Tibial artery (tissue), 4 donors: ENCODE measurements at regions not wholly inside any gene's neighbourhood (a gene's known extent, or its start where the extent isn't known, plus 50 kb on each side); places are given as distances from the start of the nearest gene placed in this dataset.
"Not testable (repeated sequence)": the region's sequence is repeated elsewhere in the genome, so short reads cannot be mapped to it uniquely, and the experiment has no call there.

ENCODE experiments used
- DNase-seq, 2 donors: peaks; one replicate each; pipeline ENCODE4 v3.0.0-alpha.2; 2019
- H3K27ac ChIP-seq, 2 donors: fragments of 200-600 bp; sonication (generic) in 1 of 2; 1 replicate in 1 of 2; 2 replicates in 1 of 2; pipeline ENCODE4 v1.5.1; 2018 to 2019; ENCODE audit warnings: mild to moderate bottlenecking in 1 of 2
- H3K27me3 ChIP-seq, 2 donors: fragments of 200-600 bp; sonication (generic) in 1 of 2; one replicate each; pipeline versions ENCODE4 v1.5.1 to v1.6.0; 2016 to 2019
- H3K36me3 ChIP-seq, 3 donors: fragments of 200-600 bp; sonication (generic) in 2 of 3; one replicate each; pipeline ENCODE4 v1.5.1; 2016 to 2019; ENCODE audit warnings: mild to moderate bottlenecking in 2 of 3
- H3K4me1 ChIP-seq, 4 donors: fragments of 200-600 bp; sonication (generic) in 2 of 4; 1 replicate in 3 of 4; 2 replicates in 1 of 4; pipeline ENCODE4 v1.5.1; 2016 to 2019
- H3K4me3 ChIP-seq, 2 donors: fragments of 200-600 bp; sonication (generic) in 1 of 2; 1 replicate in 1 of 2; 2 replicates in 1 of 2; pipeline ENCODE4 v1.5.1; 2018 to 2019; ENCODE audit warnings: mild to moderate bottlenecking in 2 of 2
- H3K9me3 ChIP-seq, 3 donors: fragments of 200-600 bp; sonication (generic) in 1 of 3; one replicate each; pipeline ENCODE4 v1.5.1; 2016 to 2019
- intact Hi-C: fragments of 100-400 bp; cut with DNase I; formaldehyde crosslinking; loops from one replicate; pipeline ENCODE4 v1.15.0; 2023; ENCODE audit warnings: low total_unique reads
- TF ChIP-seq, protein P1 (sequence below), 2 experiments: fragments of 200-600 bp in 1 of 2; fragments of 450-650 bp in 1 of 2; IDR thresholded peaks; one replicate each; pipeline ENCODE4 v1.5.1; 2017 to 2019; ENCODE audit warnings: antibody characterized with exemption in 2 of 2, mild to moderate bottlenecking in 1 of 2, moderate library complexity in 1 of 2

- Histone ChIP-seq H3K9me3 (no peaks in the 10 kb centered on the region), H3K36me3 (no peaks in the 10 kb centered on the region), H3K27ac (no peak overlapping the region), H3K27me3 (no peaks in the 10 kb centered on the region), H3K4me3 (no peak overlapping the region), H3K4me1 (peaks cover 0 to 9% (median 0%) of the 10 kb centered on the region in 4 donors)
- intact Hi-C loops: no loop called here
- no peak for DNase-seq
- TF ChIP-seq, protein P1, sequence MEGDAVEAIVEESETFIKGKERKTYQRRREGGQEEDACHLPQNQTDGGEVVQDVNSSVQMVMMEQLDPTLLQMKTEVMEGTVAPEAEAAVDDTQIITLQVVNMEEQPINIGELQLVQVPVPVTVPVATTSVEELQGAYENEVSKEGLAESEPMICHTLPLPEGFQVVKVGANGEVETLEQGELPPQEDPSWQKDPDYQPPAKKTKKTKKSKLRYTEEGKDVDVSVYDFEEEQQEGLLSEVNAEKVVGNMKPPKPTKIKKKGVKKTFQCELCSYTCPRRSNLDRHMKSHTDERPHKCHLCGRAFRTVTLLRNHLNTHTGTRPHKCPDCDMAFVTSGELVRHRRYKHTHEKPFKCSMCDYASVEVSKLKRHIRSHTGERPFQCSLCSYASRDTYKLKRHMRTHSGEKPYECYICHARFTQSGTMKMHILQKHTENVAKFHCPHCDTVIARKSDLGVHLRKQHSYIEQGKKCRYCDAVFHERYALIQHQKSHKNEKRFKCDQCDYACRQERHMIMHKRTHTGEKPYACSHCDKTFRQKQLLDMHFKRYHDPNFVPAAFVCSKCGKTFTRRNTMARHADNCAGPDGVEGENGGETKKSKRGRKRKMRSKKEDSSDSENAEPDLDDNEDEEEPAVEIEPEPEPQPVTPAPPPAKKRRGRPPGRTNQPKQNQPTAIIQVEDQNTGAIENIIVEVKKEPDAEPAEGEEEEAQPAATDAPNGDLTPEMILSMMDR (IDR thresholded peaks at IDR 0.05): no peak
These were observed 131.3 kb downstream of the AKR1D1 start for GRCh38 chr7:138207555-138207971.

DNA sequence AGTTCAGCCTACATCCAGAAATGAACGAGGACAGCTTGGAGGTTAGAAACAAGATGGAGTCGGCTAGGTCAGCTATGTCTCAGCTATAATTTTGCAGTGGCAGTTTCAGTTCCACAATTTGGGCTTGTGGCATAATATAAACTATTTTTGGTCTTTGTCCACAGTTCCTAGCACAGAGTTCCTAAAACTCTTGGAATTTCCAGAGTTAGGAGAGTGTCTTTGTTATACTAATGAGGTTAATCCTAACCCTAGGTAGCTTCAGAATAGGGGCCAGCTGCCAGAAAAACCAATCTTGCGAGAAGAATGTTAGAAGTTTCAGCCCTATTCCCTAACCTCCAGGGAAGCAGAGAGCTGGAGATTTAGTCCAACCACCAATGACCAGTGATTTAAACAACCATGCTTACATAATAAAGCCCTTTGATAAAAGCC is 131.9 kb downstream of the AKR1D1 start:
- H3K4me3 ChIP-seq: no peak overlapping the region
- H3K4me1 ChIP-seq: peaks cover 0 to 9% (median 0%) of the 10 kb centered on the region in 4 donors
- TF ChIP-seq, protein P1 (IDR thresholded peaks at IDR 0.05): no peak
- no peaks in the 10 kb centered on the region for H3K27me3 ChIP-seq
- DNase-seq: no peak
- H3K27ac ChIP-seq: no peak overlapping the region
- H3K36me3 ChIP-seq: no peaks in the 10 kb centered on the region
- no peaks in the 10 kb centered on the region for H3K9me3 ChIP-seq
- intact Hi-C loops: no loop called here

GRCh38 chr7:138208864-138209263 is 132.6 kb downstream of the AKR1D1 start:
- TF ChIP-seq, protein P1 (IDR thresholded peaks at IDR 0.05): no peak
- intact Hi-C loops: no loop called here
- no peaks in the 10 kb centered on the region for H3K9me3 ChIP-seq
- no peaks in the 10 kb centered on the region for H3K27me3 ChIP-seq
- no peak overlapping the region for H3K4me3 ChIP-seq
- peaks cover 0 to 9% (median 0%) of the 10 kb centered on the region in 4 donors for H3K4me1 ChIP-seq
- H3K27ac ChIP-seq: no peak overlapping the region
- no peak for DNase-seq
- no peaks in the 10 kb centered on the region for H3K36me3 ChIP-seq

DNA sequence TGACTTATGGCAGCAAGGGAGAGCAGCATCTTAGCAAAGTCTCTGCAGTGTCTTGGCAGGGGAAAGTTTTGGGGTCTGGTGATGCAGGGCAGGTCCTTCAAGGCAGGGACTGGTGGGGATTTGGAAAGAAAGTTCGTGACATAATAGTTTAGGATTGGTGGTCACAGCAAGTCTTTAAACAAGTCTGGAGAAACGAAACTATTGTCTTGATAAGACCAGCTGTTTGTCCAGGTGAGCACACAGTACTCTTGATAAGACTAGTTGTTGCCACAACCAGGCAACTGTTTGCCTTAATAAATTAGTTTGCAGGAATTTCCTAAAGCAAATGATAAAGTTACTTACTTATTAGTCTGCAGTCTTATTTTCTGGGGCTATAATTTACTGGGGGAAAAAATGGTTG is 136.1 kb downstream of the AKR1D1 start:
- intact Hi-C loops: no loop called here
- no peak for DNase-seq
- no peak overlapping the region for H3K4me3 ChIP-seq

DNA sequence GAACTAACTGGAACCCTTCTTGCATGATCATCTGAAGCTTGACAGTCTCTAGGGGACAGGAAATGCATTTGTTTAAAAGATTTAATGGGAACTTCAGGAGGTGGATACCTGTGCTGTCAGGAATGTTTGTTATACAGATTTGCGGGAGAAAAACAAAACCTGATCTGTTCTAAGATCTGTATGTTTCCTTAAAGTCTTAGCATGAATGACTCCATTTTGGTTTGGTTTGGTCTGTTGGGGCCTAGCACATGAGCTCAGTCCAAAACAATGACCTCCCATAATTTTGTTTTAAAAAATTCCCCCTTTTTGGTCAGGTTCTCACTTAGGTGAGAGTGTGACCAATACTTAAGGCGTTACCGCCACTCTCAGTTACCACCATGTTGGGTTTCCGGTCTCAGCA is 138.7 kb downstream of the AKR1D1 start:
- DNase-seq: no peak
- intact Hi-C loops: no loop called here
- TF ChIP-seq, protein P1 (IDR thresholded peaks at IDR 0.05): no peak
- no peaks in the 10 kb centered on the region for H3K9me3 ChIP-seq
- no peak overlapping the region for H3K27ac ChIP-seq
- no peaks in the 10 kb centered on the region for H3K36me3 ChIP-seq
- no peaks in the 10 kb centered on the region for H3K27me3 ChIP-seq
- no peak overlapping the region for H3K4me3 ChIP-seq
- H3K4me1 ChIP-seq: no peaks in the 10 kb centered on the region

More for the DNA sequence above, 136.1 kb downstream of the AKR1D1 start:
- Histone ChIP-seq H3K27me3 (no peaks in the 10 kb centered on the region), H3K27ac (no peak overlapping the region), H3K9me3 (no peaks in the 10 kb centered on the region), H3K4me1 (no peaks in the 10 kb centered on the region), H3K36me3 (no peaks in the 10 kb centered on the region)
- TF ChIP-seq, protein P1 (IDR thresholded peaks at IDR 0.05): no peak

GRCh38 chr7:138220321-138220720 is 144.1 kb downstream of the AKR1D1 start:
- H3K4me3 ChIP-seq, H3K36me3 ChIP-seq, H3K9me3 ChIP-seq, DNase-seq, H3K27ac ChIP-seq, H3K4me1 ChIP-seq, H3K27me3 ChIP-seq, intact Hi-C loops: not testable (repeated sequence)

GRCh38 chr7:138221388-138221787 is 145.1 kb downstream of the AKR1D1 start:
- H3K4me3 ChIP-seq, DNase-seq, H3K9me3 ChIP-seq, intact Hi-C loops, H3K27ac ChIP-seq, H3K4me1 ChIP-seq, H3K27me3 ChIP-seq, H3K36me3 ChIP-seq: not testable (repeated sequence)
